H9 (cell line): ENCODE measurements at regions not wholly inside any gene's neighbourhood (a gene's known extent, or its start where the extent isn't known, plus 50 kb on each side); places are given as distances from the start of the nearest gene placed in this dataset.

Experiments used
- DNase-seq: peaks from one replicate; pipeline ENCODE4 v3.0.0-alpha.2; 2017
- H2AFZ ChIP-seq: one replicate; pipeline ENCODE4 v1.6.1; 2013; ENCODE audit warnings: mild to moderate bottlenecking, low read length, control low read depth, moderate library complexity
- H2AK5ac ChIP-seq: 2 replicates; pipeline ENCODE4 v1.6.1; 2013; ENCODE audit warnings: low read length, control low read depth, mixed read lengths; ENCODE audit not compliant: insufficient read length
- H2BK120ac ChIP-seq: one replicate; pipeline ENCODE4 v1.6.1; 2013; ENCODE audit warnings: low read depth, mild to moderate bottlenecking, low read length, control low read depth, inconsistent platforms; ENCODE audit not compliant: poor library complexity, severe bottlenecking
- H2BK12ac ChIP-seq: 2 replicates; pipeline ENCODE4 v1.6.1; 2013; ENCODE audit warnings: low read length, control low read depth, mixed read lengths, low read depth; ENCODE audit not compliant: insufficient read length
- H2BK15ac ChIP-seq: 2 replicates; pipeline ENCODE4 v1.6.1; 2013; ENCODE audit warnings: low read depth, low read length, control low read depth
- H2BK20ac ChIP-seq: one replicate; pipeline ENCODE4 v1.6.1; 2013; ENCODE audit warnings: low read depth, mild to moderate bottlenecking, low read length, control low read depth, inconsistent platforms; ENCODE audit not compliant: poor library complexity, severe bottlenecking
- H2BK5ac ChIP-seq: 2 replicates; pipeline ENCODE4 v1.6.1; 2013; ENCODE audit warnings: low read length, control low read depth, mixed read lengths; ENCODE audit not compliant: insufficient read length
- H3K14ac ChIP-seq: 2 replicates; pipeline ENCODE4 v1.6.1; 2013; ENCODE audit warnings: low read length, control low read depth; ENCODE audit not compliant: insufficient read depth
- H3K18ac ChIP-seq: 2 replicates; pipeline ENCODE4 v1.6.1; 2013; ENCODE audit warnings: low read depth, mild to moderate bottlenecking, mixed read lengths, low read length, control low read depth; ENCODE audit not compliant: insufficient read length
- H3K23ac ChIP-seq: 2 replicates; pipeline ENCODE4 v1.6.1; 2013; ENCODE audit warnings: low read length, control low read depth, mixed read lengths, low read depth; ENCODE audit not compliant: insufficient read length
- H3K23me2 ChIP-seq: 2 replicates; pipeline ENCODE4 v1.6.1; 2013; ENCODE audit warnings: low read depth, mild to moderate bottlenecking, mixed read lengths, low read length, control low read depth; ENCODE audit not compliant: insufficient read length, poor library complexity, severe bottlenecking
- H3K27ac ChIP-seq: 2 replicates; pipeline ENCODE4 v1.5.1; 2013; ENCODE audit warnings: low read length, control low read depth, mixed read lengths, low read depth; ENCODE audit not compliant: insufficient read length
- H3K27me3 ChIP-seq: 2 replicates; pipeline ENCODE4 v1.6.1; 2013; ENCODE audit warnings: low read length, control low read depth, inconsistent platforms; ENCODE audit not compliant: insufficient read depth
- H3K4ac ChIP-seq: 2 replicates; pipeline ENCODE4 v1.6.1; 2013; ENCODE audit warnings: low read depth, mild to moderate bottlenecking, control low read depth, inconsistent platforms, low read length, moderate library complexity
- H3K4me1 ChIP-seq: 2 replicates; pipeline ENCODE4 v1.6.1; 2013; ENCODE audit warnings: low read length, control low read depth, inconsistent platforms; ENCODE audit not compliant: insufficient read depth
- H3K4me2 ChIP-seq: 2 replicates; pipeline ENCODE4 v1.6.1; 2013; ENCODE audit warnings: low read length, control low read depth, mixed read lengths; ENCODE audit not compliant: insufficient read length, insufficient read depth
- H3K56ac ChIP-seq: 2 replicates; pipeline ENCODE4 v1.6.1; 2013; ENCODE audit warnings: low read depth, mild to moderate bottlenecking, mixed read lengths, low read length, control low read depth; ENCODE audit not compliant: insufficient read length
- H3K79me1 ChIP-seq: 2 replicates; pipeline ENCODE4 v1.6.1; 2013; ENCODE audit warnings: low read depth, mild to moderate bottlenecking, moderate library complexity, low read length, control low read depth, inconsistent platforms; ENCODE audit not compliant: insufficient read depth, poor library complexity, severe bottlenecking
- H3K79me2 ChIP-seq: 2 replicates; pipeline ENCODE4 v1.6.1; 2013; ENCODE audit warnings: low read length, control low read depth, inconsistent platforms; ENCODE audit not compliant: insufficient read depth
- H3K9ac ChIP-seq: 2 replicates; pipeline ENCODE4 v1.6.1; 2013; ENCODE audit warnings: low read length, control low read depth, mixed read lengths; ENCODE audit not compliant: insufficient read length; ENCODE audit errors: extremely low read depth
- H3K9me3 ChIP-seq: one replicate; pipeline ENCODE4 v1.6.1; 2013; ENCODE audit warnings: low read depth, low read length, inconsistent platforms; ENCODE audit not compliant: control insufficient read depth
- H3T11ph ChIP-seq: one replicate; pipeline ENCODE4 v1.6.1; 2013; ENCODE audit warnings: mild to moderate bottlenecking, low read length, control low read depth, inconsistent platforms
- H4K20me1 ChIP-seq: one replicate; pipeline ENCODE4 v1.6.1; 2013; ENCODE audit not compliant: control insufficient read depth, insufficient read length, insufficient read depth
- H4K5ac ChIP-seq: 2 replicates; pipeline ENCODE4 v1.6.1; 2013; ENCODE audit warnings: low read depth, mild to moderate bottlenecking, mixed read lengths, low read length, control low read depth; ENCODE audit not compliant: insufficient read length
- H4K8ac ChIP-seq: replicated peaks from 2 replicates; pipeline ENCODE4 v1.6.1; 2013; ENCODE audit warnings: low read length, control low read depth, mixed read lengths, low read depth; ENCODE audit not compliant: insufficient read length
- H4K91ac ChIP-seq: 2 replicates; pipeline ENCODE4 v1.6.1; 2013; ENCODE audit warnings: low read depth, mild to moderate bottlenecking, moderate library complexity, mixed read lengths, low read length, control low read depth; ENCODE audit not compliant: insufficient read length
- H3K27ac Mint-ChIP-seq, 3 experiments: 2 replicates in 2 of 3; 3 replicates in 1 of 3; pipeline ENCODE4 v1.8.0; 2020 to 2021; ENCODE audit warnings: mixed read lengths in 3 of 3, mild to moderate bottlenecking in 1 of 3, moderate library complexity in 1 of 3
- H3K27me3 Mint-ChIP-seq: 2 replicates; pipeline ENCODE4 v1.8.0; 2021; ENCODE audit warnings: low read depth, mild to moderate bottlenecking, moderate library complexity, mixed read lengths
- H3K36me3 Mint-ChIP-seq, 3 experiments: 2 replicates in 2 of 3; 3 replicates in 1 of 3; pipeline ENCODE4 v1.8.0; 2020 to 2021; ENCODE audit warnings: low read depth in 3 of 3, mixed read lengths in 3 of 3; ENCODE audit not compliant: insufficient read depth in 1 of 3
- H3K4me1 Mint-ChIP-seq, 2 experiments: 2 replicates each; pipeline ENCODE4 v1.8.0; 2020; ENCODE audit warnings: mixed read lengths in 2 of 2
- H3K4me3 Mint-ChIP-seq, 2 experiments: 2 replicates in 1 of 2; 3 replicates in 1 of 2; pipeline ENCODE4 v1.8.0; 2020 to 2021; ENCODE audit warnings: mild to moderate bottlenecking in 2 of 2, mixed read lengths in 2 of 2, moderate library complexity in 1 of 2
- H3K9me3 Mint-ChIP-seq, 2 experiments: 2 replicates in 1 of 2; 3 replicates in 1 of 2; pipeline ENCODE4 v1.8.0; 2020; ENCODE audit warnings: mild to moderate bottlenecking in 2 of 2, mixed read lengths in 2 of 2, moderate library complexity in 1 of 2
- CTCF ChIP-seq: fragments of 200-600 bp; sonication (generic); conservative IDR thresholded peaks from 3 replicates; pipeline ENCODE4 v1.8.0; 2021; ENCODE audit warnings: antibody characterized with exemption, mild to moderate bottlenecking
- WGBS: extraction: QIAGEN DNeasy Blood & Tissue Kit; methylation state at CpG from one replicate; pipeline ENCODE4 v1.1.7; 2013; ENCODE audit warnings: missing lambda C conversion rate, low lambda C conversion rate, mixed read lengths; ENCODE audit not compliant: insufficient read length; ENCODE audit errors: extremely low coverage; 5-methylcytosine and 5-hydroxymethylcytosine counted together

DNA sequence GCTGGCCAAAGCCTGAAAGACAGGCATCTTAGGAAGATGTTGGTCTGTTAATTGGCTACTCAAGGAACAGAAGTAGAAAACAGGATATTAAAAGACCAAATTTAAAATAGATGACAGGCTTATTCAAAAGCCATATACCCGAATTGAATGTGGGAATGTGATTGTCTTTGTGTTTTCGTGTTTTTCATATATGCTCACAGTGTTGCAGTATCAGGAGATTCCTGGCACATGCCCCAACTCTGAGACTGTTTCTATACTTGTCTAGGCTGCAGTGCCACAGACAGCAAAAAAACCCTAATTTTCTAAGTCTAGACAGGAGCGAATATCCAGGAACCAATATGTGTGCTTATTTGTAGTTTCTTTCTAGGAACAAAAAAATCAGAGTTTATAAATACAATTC, 57.4 kb upstream of the KRR1 start:
- H3K27ac ChIP-seq: no peak overlapping the region
- H3K23me2 ChIP-seq: no peaks in the 10 kb centered on the region
- TF ChIP-seq CTCF: no peak
- H4K20me1 ChIP-seq: no peaks in the 10 kb centered on the region
- no peaks in the 10 kb centered on the region; the same call in none of the 2 replicates for H3K27me3 Mint-ChIP-seq
- H4K8ac ChIP-seq: no peak overlapping the region
- no peak overlapping the region for H3T11ph ChIP-seq
- H4K5ac ChIP-seq: no peak overlapping the region
- no peaks in the 10 kb centered on the region for H3K79me2 ChIP-seq
- no peak for DNase-seq
- no peak overlapping the region for H2AK5ac ChIP-seq
- no peak overlapping the region for H3K4ac ChIP-seq
- no peak overlapping the region for H4K91ac ChIP-seq
- H2BK20ac ChIP-seq: no peak overlapping the region
- no peak overlapping the region for H3K9ac ChIP-seq
- peaks cover 21 to 22% of the 10 kb centered on the region in 2 experiments for H3K9me3 Mint-ChIP-seq
- no peak overlapping the region for H3K56ac ChIP-seq
- H3K9me3 ChIP-seq: peaks cover 16% of the 10 kb centered on the region
- H3K4me1 Mint-ChIP-seq: peaks cover 4 to 5% of the 10 kb centered on the region in 2 experiments; a peak in 2 of 4 replicates
- no peak overlapping the region for H2BK15ac ChIP-seq
- H3K4me1 ChIP-seq: no peaks in the 10 kb centered on the region
- H3K14ac ChIP-seq: no peak overlapping the region
- no peak overlapping the region for H3K23ac ChIP-seq
- H3K79me1 ChIP-seq: no peaks in the 10 kb centered on the region
- peaks cover 15 to 25% (median 17%) of the 10 kb centered on the region in 3 experiments for H3K36me3 Mint-ChIP-seq
- H3K4me3 Mint-ChIP-seq: no peak overlapping the region
- no peak overlapping the region for H2BK120ac ChIP-seq
- H2BK5ac ChIP-seq: no peak overlapping the region
- H3K27me3 ChIP-seq: no peaks in the 10 kb centered on the region
- H3K18ac ChIP-seq: no peak overlapping the region
- no peak overlapping the region for H2BK12ac ChIP-seq
- no peak overlapping the region for H3K4me2 ChIP-seq
- H2AFZ ChIP-seq: no peak overlapping the region
- no CpG with 5 or more reads among the region's 3 CpGs for WGBS
- H3K27ac Mint-ChIP-seq: no peak overlapping the region
